Fibroblast of pulmonary artery (primary cell): ENCODE measurements at regions not wholly inside any gene's neighbourhood (a gene's known extent, or its start where the extent isn't known, plus 50 kb on each side); places are given as distances from the start of the nearest gene placed in this dataset.
"Not testable (repeated sequence)": the region's sequence is repeated elsewhere in the genome, so short reads cannot be mapped to it uniquely, and the experiment has no call there.

Experiments
- DNase-seq: peaks from one replicate; pipeline ENCODE4 v3.0.0-alpha.2; 2010; ENCODE audit warnings: low read depth
- H3K4me3 ChIP-seq: replicated peaks from 2 replicates; pipeline ENCODE4 v1.5.1; 2011; ENCODE audit warnings: low read depth, mild to moderate bottlenecking, control low read depth, low read length, moderate library complexity
- TF ChIP-seq, protein P1 (sequence below): IDR thresholded peaks from 2 replicates; pipeline ENCODE4 v1.5.1; 2011; ENCODE audit warnings: mild to moderate bottlenecking, control low read depth, low read length, inconsistent platforms; ENCODE audit errors: missing control alignments

GRCh38 chr11:87769661-87770060, 405.6 kb downstream of the RAB38 start:
- TF ChIP-seq, protein P1, sequence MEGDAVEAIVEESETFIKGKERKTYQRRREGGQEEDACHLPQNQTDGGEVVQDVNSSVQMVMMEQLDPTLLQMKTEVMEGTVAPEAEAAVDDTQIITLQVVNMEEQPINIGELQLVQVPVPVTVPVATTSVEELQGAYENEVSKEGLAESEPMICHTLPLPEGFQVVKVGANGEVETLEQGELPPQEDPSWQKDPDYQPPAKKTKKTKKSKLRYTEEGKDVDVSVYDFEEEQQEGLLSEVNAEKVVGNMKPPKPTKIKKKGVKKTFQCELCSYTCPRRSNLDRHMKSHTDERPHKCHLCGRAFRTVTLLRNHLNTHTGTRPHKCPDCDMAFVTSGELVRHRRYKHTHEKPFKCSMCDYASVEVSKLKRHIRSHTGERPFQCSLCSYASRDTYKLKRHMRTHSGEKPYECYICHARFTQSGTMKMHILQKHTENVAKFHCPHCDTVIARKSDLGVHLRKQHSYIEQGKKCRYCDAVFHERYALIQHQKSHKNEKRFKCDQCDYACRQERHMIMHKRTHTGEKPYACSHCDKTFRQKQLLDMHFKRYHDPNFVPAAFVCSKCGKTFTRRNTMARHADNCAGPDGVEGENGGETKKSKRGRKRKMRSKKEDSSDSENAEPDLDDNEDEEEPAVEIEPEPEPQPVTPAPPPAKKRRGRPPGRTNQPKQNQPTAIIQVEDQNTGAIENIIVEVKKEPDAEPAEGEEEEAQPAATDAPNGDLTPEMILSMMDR = no peak
- no peak for DNase-seq

GRCh38 chr11:87767615-87768014, 407.6 kb downstream of the RAB38 start:
- TF ChIP-seq, protein P1 = no peak
- no peak for DNase-seq
- H3K4me3 ChIP-seq = no peak overlapping the region

More at GRCh38 chr11:87769661-87770060, 405.6 kb downstream of the RAB38 start:
- H3K4me3 ChIP-seq = no peak overlapping the region

DNA sequence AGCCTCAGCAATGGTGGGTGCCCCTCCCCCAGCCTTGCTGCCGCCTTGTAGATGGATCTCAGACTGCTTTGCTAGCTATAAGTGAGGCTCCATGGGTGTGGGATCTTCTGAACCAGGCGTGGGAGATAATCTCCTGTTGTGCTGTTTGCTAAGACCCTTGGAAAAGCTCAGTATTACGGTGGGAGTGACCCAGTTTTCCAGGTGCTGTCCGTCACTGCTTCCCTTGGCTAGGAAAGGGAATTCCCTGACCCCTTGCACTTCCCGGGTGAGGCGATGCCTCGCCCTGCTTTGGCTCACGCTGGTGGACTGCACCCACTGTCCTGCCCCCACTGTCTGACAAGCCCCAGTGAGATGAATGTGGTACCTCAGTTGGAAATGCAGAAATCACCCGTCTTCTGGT, 411.2 kb downstream of the RAB38 start:
- H3K4me3 ChIP-seq, DNase-seq: not testable (repeated sequence)

DNA sequence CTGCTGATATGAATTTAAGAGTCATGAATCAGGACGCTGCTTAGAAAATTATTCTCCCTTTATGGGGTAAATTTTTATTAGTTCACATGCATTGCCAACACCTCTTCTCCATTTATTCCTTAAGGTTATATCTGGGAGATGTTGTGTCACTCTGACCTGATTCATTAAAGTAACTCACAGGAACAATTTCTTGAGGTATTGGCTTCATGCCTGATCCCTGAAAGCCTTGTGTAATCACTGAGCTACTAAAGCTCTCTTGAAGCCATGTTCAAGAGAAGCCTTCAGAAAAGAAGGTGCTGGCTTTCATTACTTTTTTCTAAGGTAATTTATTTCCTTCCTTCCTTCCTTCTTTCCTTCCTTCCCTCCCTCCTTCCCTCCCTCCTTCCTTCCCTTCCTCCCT, 420.6 kb downstream of the RAB38 start:
- DNase-seq = no peak
- TF ChIP-seq, protein P1 = no peak
- no peak overlapping the region for H3K4me3 ChIP-seq

DNA sequence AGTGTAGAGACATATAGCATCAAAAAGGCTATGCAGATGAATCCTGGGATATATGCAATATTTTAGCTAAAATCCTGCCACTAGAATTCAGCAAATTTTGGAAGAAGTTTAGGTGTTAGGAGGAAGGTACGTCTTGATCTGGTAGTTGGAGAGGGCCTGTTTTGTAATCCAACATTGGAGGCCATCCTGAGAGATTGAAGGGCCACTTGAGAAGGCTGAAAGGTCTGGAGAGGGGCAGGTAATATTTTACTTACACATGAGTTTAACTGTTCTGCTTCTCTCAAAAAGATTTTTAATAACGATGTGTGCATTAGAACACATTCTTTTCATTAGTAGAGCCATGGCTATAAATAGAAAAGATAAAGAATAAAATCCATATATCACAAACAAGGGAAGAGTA, 422.1 kb downstream of the RAB38 start:
- H3K4me3 ChIP-seq = no peak overlapping the region
- no peak for DNase-seq
- TF ChIP-seq, protein P1 = no peak

DNA sequence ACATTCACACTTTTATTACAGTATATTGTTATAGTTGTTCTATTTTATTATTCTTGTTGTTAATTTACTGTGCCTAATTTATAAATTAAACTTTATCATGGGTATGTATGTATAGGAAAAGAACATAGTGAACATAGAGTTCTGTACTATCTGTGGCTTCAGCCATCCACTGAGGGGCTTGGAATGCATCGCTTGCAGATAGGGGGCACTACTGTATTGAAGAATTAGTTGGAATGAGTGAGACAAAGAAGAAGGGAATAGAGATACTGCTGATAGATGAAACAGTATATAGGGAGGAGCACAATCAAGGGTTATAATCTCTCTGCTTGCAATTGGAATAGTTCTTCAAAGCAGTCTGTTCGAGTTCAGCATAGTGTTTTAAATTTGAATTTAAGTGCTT, 432.2 kb downstream of the RAB38 start:
- TF ChIP-seq, protein P1 = no peak
- H3K4me3 ChIP-seq = no peak overlapping the region
- no peak for DNase-seq

DNA sequence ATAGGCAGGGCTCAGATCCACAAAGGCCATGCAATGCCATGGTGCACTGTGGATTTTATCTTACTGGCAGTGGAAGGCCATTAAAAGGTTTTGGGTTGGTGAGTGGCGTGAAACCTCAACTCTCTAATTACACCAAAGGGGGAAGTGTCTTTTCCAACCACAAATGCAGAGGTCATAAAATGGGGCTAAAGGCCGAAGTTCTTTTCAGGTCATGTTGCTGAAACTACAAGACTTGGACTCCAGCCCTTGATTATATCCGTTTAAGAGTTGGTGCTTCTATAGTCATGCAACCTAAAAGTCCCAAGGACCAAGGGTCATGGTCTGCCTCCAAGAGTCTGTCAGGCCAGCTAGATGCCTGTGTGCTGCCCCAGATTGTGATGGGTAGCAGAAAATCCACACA, 434.3 kb downstream of the RAB38 start:
- TF ChIP-seq, protein P1 = no peak
- H3K4me3 ChIP-seq = no peak overlapping the region
- no peak for DNase-seq
